Esophagus squamous epithelium (tissue), 5 donors: ENCODE measurements at regions not wholly inside any gene's neighbourhood (a gene's known extent, or its start where the extent isn't known, plus 50 kb on each side); places are given as distances from the start of the nearest gene placed in this dataset.

ENCODE experiments used
- DNase-seq: peaks from one replicate; lab custom pipeline; 2025; lab: John Stamatoyannopoulos, UW
- H3K27ac ChIP-seq, 4 donors: fragments of 200-600 bp; sonication (generic); one replicate each; pipeline ENCODE4 v1.5.1; 2016 to 2019; ENCODE audit warnings: mild to moderate bottlenecking in 1 of 4
- H3K27me3 ChIP-seq, 4 donors: fragments of 200-600 bp; sonication (generic); 1 replicate in 3 of 4; 2 replicates in 1 of 4; pipeline versions ENCODE4 v1.5.1 to v1.6.0; 2017 to 2021; ENCODE audit warnings: antibody characterized with exemption in 1 of 4
- H3K36me3 ChIP-seq, 3 donors: fragments of 200-600 bp; sonication (generic); one replicate each; pipeline ENCODE4 v1.5.1; 2016 to 2019
- H3K4me1 ChIP-seq, 3 donors: fragments of 200-600 bp; sonication (generic); one replicate each; pipeline ENCODE4 v1.5.1; 2017 to 2019
- H3K4me3 ChIP-seq, 4 donors: fragments of 200-600 bp; sonication (generic); 1 replicate in 3 of 4; 2 replicates in 1 of 4; pipeline ENCODE4 v1.5.1; 2016 to 2019; ENCODE audit warnings: mild to moderate bottlenecking in 2 of 4, moderate library complexity in 1 of 4
- H3K9me3 ChIP-seq, 3 donors: fragments of 200-600 bp; sonication (generic); one replicate each; pipeline ENCODE4 v1.5.1; 2016 to 2019
- CTCF ChIP-seq, 6 experiments: fragments of 450-650 bp in 4 of 6; fragments of 200-600 bp in 2 of 6; sonication (generic) in 2 of 6; IDR thresholded peaks; one replicate each; pipeline ENCODE4 v1.5.1; 2016 to 2019; ENCODE audit warnings: antibody characterized with exemption in 6 of 6, mild to moderate bottlenecking in 4 of 6, moderate library complexity in 4 of 6
- POLR2A ChIP-seq, 4 donors: fragments of 450-650 bp; IDR thresholded peaks; one replicate each; pipeline ENCODE4 v1.6.1; 2017; ENCODE audit warnings: antibody characterized with exemption in 4 of 4, mild to moderate bottlenecking in 4 of 4, moderate library complexity in 3 of 4
- WGBS, 2 donors: methylation state at CpG; one replicate each; pipeline ENCODE4 v1.1.5; 2018; 5-methylcytosine and 5-hydroxymethylcytosine counted together
- intact Hi-C: fragments of 100-400 bp; cut with DNase I; formaldehyde crosslinking; loops from one replicate; pipeline ENCODE4 v1.15.0; 2022
- donor health status: DM: yes; HTN: yes; CAD: no.

GRCh38 chr2:225319872-225320271 lies 79.6 kb upstream of the NYAP2 start:
- no peak for DNase-seq
- Histone ChIP-seq H3K4me1 (no peaks in the 10 kb centered on the region), H3K4me3 (no peak overlapping the region), H3K27ac (no peak overlapping the region), H3K9me3 (peaks cover 0 to 4% (median 0%) of the 10 kb centered on the region in 3 donors), H3K36me3 (no peaks in the 10 kb centered on the region), H3K27me3 (no peaks in the 10 kb centered on the region)
- intact Hi-C loops, result no loop called here
- no peak for TF ChIP-seq POLR2A (IDR thresholded peaks at IDR 0.05)
- no peak for TF ChIP-seq CTCF (IDR thresholded peaks at IDR 0.05)

DNA sequence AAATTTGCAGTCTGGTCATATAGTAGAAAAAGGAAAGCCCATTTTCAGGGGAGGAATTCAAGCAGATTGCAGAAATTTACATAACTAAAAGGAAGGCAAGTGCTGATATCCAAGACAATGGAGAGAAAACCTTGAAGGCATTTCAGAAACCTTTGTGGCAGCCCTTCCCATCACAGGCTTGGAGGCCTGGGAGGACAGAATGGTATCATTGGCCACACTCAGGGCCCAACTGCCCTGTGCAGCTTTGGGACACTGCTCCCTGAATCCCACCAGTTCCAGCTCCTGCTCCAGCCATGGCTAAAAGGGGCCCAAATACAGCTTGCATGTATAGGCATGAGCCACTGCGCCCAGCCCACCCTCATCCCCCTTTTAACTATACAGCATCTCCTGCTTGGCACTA lies 81.1 kb upstream of the NYAP2 start:
- intact Hi-C loops, result no loop called here
- TF ChIP-seq CTCF (IDR thresholded peaks at IDR 0.05), result no peak
- no peak for TF ChIP-seq POLR2A (IDR thresholded peaks at IDR 0.05)
- WGBS, 2 donors, result 64 to 82% methylated on average over 1 of the region's 1 CpG

DNA sequence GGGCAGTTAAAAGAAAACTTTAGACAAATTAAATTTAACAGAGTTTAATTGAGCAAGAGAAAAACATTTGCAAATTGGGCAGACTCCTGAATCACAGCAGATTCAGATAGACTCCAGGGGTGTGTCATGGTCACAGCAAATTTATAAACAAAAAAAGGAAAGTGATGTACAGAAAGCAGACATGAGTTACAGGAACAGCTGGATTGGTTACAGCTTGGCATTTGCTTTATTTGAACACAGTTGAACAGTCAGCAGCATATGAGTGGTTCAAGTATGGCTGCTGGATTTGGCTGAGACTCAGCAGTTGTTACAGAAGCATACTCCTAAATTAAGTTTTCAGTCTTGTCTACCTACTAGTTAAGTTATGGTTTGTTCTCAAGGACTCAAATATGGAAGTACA lies 82.3 kb upstream of the NYAP2 start:
- Histone ChIP-seq H3K4me3 (no peak overlapping the region), H3K27me3 (no peaks in the 10 kb centered on the region), H3K4me1 (no peaks in the 10 kb centered on the region), H3K36me3 (no peaks in the 10 kb centered on the region), H3K27ac (no peak overlapping the region), H3K9me3 (peaks cover 0 to 4% (median 0%) of the 10 kb centered on the region in 3 donors)
- intact Hi-C loops, result no loop called here
- TF ChIP-seq CTCF (IDR thresholded peaks at IDR 0.05) (no peak), POLR2A (IDR thresholded peaks at IDR 0.05) (no peak)
- no peak for DNase-seq

More for the DNA sequence above, 81.1 kb upstream of the NYAP2 start:
- Histone ChIP-seq H3K4me3 (no peak overlapping the region), H3K27me3 (no peaks in the 10 kb centered on the region), H3K4me1 (no peaks in the 10 kb centered on the region), H3K27ac (no peak overlapping the region), H3K36me3 (no peaks in the 10 kb centered on the region), H3K9me3 (peaks cover 0 to 4% (median 0%) of the 10 kb centered on the region in 3 donors)
- no peak for DNase-seq

GRCh38 chr2:225310745-225311144 lies 88.8 kb upstream of the NYAP2 start:
- no peak overlapping the region for H3K27ac ChIP-seq
- intact Hi-C loops, result no loop called here
- no peaks in the 10 kb centered on the region for H3K4me1 ChIP-seq
- no peaks in the 10 kb centered on the region for H3K36me3 ChIP-seq
- H3K27me3 ChIP-seq, result no peaks in the 10 kb centered on the region
- H3K4me3 ChIP-seq, result no peak overlapping the region
- H3K9me3 ChIP-seq, result no peaks in the 10 kb centered on the region
- TF ChIP-seq POLR2A (IDR thresholded peaks at IDR 0.05) (no peak), CTCF (IDR thresholded peaks at IDR 0.05) (no peak)
- no peak for DNase-seq

GRCh38 chr2:225309516-225309915 lies 90.0 kb upstream of the NYAP2 start:
- Histone ChIP-seq H3K27ac (no peak overlapping the region), H3K27me3 (no peaks in the 10 kb centered on the region), H3K9me3 (no peaks in the 10 kb centered on the region), H3K36me3 (no peaks in the 10 kb centered on the region), H3K4me3 (no peak overlapping the region), H3K4me1 (no peaks in the 10 kb centered on the region)
- no peak for DNase-seq
- TF ChIP-seq CTCF (IDR thresholded peaks at IDR 0.05) (no peak), POLR2A (IDR thresholded peaks at IDR 0.05) (no peak)
- intact Hi-C loops, result no loop called here
